Nephron progenitor cell (in vitro differentiated cells): ENCODE measurements at regions not wholly inside any gene's neighbourhood (a gene's known extent, or its start where the extent isn't known, plus 50 kb on each side); places are given as distances from the start of the nearest gene placed in this dataset.
A peak's percentile ranks its signal among the peaks of the same experiment; 100 is the strongest.

ENCODE experiments used
- DNase-seq: peaks from one replicate; pipeline ENCODE4 v3.0.0; 2021
- H3K27ac Mint-ChIP-seq: 2 replicates; pipeline ENCODE4 v1.8.0; 2021; ENCODE audit warnings: mild to moderate bottlenecking, moderate library complexity, mixed read lengths
- H3K27me3 Mint-ChIP-seq: 2 replicates; pipeline ENCODE4 v1.8.0; 2021; ENCODE audit warnings: mild to moderate bottlenecking, low read depth, mixed read lengths; ENCODE audit not compliant: poor library complexity
- H3K36me3 Mint-ChIP-seq: 2 replicates; pipeline ENCODE4 v1.8.0; 2021; ENCODE audit warnings: low read depth, mixed read lengths
- H3K4me1 Mint-ChIP-seq: 2 replicates; pipeline ENCODE4 v1.8.0; 2021; ENCODE audit warnings: mixed read lengths
- H3K4me3 Mint-ChIP-seq: 2 replicates; pipeline ENCODE4 v1.8.0; 2021; ENCODE audit warnings: mild to moderate bottlenecking, moderate library complexity, mixed read lengths
- H3K9me3 Mint-ChIP-seq: 2 replicates; pipeline ENCODE4 v1.8.0; 2021; ENCODE audit warnings: mild to moderate bottlenecking, moderate library complexity, mixed read lengths
- TF ChIP-seq, protein P1 (sequence below): fragments of 200-600 bp; sonication (generic); IDR thresholded peaks from 2 replicates; pipeline ENCODE4 v1.5.0; 2021; ENCODE audit warnings: antibody characterized with exemption

DNA sequence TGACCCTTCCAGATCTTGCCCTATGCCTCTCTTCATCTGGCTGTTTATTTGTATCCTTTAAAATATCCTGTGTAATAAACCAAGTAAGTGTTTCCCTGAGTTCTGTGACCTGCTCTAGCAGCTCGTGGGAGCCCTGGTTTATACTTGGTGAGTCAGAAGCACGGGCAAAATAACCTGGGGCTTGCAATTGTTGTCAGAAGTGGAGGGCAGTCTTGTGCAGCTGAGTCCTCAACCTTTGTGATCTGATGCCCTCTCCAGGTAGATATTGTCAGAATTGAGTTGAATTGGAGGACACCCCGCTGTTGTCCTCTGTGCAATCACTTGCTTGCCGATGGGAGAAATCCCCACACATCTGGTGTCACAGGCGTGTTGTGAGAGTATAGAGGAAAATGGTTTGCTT lies 62.5 kb upstream of the PRICKLE1 start:
- H3K4me3 Mint-ChIP-seq = no peak overlapping the region
- no peak overlapping the region for H3K27ac Mint-ChIP-seq
- H3K4me1 Mint-ChIP-seq = no peaks in the 10 kb centered on the region
- H3K27me3 Mint-ChIP-seq = no peaks in the 10 kb centered on the region
- TF ChIP-seq, protein P1, sequence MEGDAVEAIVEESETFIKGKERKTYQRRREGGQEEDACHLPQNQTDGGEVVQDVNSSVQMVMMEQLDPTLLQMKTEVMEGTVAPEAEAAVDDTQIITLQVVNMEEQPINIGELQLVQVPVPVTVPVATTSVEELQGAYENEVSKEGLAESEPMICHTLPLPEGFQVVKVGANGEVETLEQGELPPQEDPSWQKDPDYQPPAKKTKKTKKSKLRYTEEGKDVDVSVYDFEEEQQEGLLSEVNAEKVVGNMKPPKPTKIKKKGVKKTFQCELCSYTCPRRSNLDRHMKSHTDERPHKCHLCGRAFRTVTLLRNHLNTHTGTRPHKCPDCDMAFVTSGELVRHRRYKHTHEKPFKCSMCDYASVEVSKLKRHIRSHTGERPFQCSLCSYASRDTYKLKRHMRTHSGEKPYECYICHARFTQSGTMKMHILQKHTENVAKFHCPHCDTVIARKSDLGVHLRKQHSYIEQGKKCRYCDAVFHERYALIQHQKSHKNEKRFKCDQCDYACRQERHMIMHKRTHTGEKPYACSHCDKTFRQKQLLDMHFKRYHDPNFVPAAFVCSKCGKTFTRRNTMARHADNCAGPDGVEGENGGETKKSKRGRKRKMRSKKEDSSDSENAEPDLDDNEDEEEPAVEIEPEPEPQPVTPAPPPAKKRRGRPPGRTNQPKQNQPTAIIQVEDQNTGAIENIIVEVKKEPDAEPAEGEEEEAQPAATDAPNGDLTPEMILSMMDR = no peak
- peaks cover 33% of the 10 kb centered on the region for H3K9me3 Mint-ChIP-seq
- peaks cover 8% of the 10 kb centered on the region for H3K36me3 Mint-ChIP-seq
- DNase-seq = no peak

DNA sequence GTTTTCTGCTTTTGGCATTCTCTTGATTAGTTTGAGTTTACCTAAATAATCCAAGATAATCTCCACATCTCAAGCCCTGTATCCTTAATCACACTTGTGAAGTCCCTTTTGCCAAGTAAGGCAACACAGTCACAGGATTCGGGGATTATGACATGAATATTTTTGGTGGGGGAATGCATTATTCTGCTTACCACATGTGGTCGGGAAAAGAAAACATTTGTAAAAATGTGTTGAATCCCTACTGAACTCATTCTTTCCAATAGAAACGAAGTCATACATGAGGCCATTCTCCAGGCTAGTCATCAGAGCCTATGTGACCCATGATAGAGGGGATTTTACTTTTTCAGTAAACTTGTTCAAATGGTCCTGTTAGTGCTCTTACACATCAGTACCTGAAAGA lies 58.5 kb upstream of the PRICKLE1 start:
- H3K36me3 Mint-ChIP-seq = no peaks in the 10 kb centered on the region
- no peak overlapping the region for H3K4me3 Mint-ChIP-seq
- H3K27ac Mint-ChIP-seq = no peak overlapping the region
- peaks cover 13% of the 10 kb centered on the region for H3K9me3 Mint-ChIP-seq
- no peaks in the 10 kb centered on the region for H3K27me3 Mint-ChIP-seq
- no peaks in the 10 kb centered on the region for H3K4me1 Mint-ChIP-seq
- DNase-seq = no peak
- TF ChIP-seq, protein P1 = no peak

DNA sequence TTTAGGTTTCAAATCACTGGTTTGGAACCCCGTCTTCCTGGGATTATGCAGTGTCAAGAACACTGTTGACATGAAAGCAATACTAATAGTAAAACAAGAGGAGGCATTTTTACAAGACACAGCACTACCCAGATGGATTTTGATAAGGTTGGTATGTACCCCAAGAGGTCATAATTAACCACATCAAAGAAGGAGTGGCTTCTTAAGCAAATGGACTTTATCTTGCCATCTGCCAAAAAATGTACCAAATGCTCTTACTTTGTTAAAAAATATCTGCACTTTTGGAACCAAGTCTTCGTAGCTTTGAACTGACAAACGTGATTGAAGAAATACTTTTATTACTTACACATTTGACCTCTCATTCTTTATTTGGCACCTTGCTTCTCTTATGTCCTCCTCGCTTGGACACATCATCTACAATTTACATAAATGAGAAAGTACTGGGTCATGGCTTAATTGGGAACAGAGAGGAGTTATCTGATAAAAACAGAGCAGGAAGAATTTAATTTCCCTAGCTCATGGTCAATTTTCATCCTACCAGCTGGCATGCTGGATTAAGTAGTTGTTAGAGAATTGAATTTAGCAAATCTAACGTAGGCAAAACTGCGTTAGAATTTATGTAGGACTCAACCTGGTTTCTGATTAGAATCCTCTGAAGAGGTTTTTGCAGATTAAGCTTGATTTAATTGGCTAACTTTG lies 54.5 kb upstream of the PRICKLE1 start:
- H3K27ac Mint-ChIP-seq = no peak overlapping the region
- no peak for DNase-seq
- no peaks in the 10 kb centered on the region for H3K36me3 Mint-ChIP-seq
- TF ChIP-seq, protein P1 = no peak
- H3K4me3 Mint-ChIP-seq = no peak overlapping the region
- H3K27me3 Mint-ChIP-seq = no peaks in the 10 kb centered on the region
- H3K4me1 Mint-ChIP-seq = peaks cover 12% of the 10 kb centered on the region
- peaks cover 4% of the 10 kb centered on the region for H3K9me3 Mint-ChIP-seq

DNA sequence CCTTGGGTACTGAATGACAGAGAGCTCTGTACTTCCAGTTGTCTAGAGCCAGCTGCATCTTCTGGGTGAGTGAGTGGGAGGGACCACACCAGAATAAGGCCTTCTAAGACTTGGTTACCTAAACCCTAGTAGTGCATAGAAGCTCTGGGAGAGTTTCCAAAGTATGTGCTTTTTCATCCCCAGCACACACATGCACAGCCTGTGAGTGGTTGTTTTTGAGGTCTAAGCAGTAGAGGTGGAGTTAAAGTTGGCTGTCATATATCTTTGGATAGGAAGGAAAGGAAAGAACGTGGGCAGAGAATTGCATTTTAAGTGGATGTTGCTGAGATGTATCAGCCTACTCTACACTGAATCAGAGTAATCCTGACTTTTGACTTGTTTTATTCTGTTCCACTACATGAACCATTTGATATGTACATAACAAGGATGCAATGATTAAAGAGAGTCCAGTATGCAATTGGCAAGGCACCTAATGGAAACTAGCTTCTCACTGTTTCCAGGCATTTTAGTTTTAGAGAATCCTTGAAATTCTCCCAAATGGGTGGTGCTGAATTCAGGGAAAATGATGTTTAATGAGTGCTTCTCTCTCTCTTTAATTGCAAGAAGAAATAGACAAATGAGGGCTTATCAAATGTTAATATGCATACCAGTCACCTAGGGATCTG lies 51.8 kb upstream of the PRICKLE1 start:
- no peak overlapping the region for H3K27ac Mint-ChIP-seq

DNA sequence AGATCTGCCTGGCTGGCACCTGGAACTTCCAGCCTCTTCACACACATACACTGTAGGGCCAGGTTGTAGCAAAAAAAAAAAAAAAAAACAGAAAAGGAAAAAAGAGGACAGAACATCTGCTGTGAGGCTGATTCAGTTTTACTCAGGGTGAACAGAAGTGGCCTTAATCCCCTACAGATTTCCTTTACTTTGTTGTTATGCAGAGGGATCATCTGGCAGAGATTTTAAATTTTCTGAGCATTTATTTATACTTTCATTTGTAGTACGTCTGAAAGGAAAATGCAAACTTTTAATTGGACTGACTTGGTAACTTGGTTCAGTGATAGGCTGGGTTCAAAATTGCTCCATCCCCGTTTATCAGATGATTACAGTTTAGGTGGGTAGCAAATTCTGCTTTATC lies 50.8 kb upstream of the PRICKLE1 start:
- DNase-seq = no peak
- Mint-ChIP-seq H3K4me3 (no peak overlapping the region), H3K36me3 (no peaks in the 10 kb centered on the region), H3K4me1 (peaks cover 23% of the 10 kb centered on the region), H3K9me3 (peaks cover 7% of the 10 kb centered on the region), H3K27ac (no peak overlapping the region), H3K27me3 (peaks cover 3% of the 10 kb centered on the region)
- TF ChIP-seq, protein P1 = no peak

More for the DNA sequence above, 51.8 kb upstream of the PRICKLE1 start:
- Mint-ChIP-seq H3K4me3 (no peak overlapping the region), H3K9me3 (peaks cover 7% of the 10 kb centered on the region), H3K4me1 (peaks cover 23% of the 10 kb centered on the region), H3K36me3 (no peaks in the 10 kb centered on the region), H3K27me3 (peaks cover 2% of the 10 kb centered on the region)
- TF ChIP-seq, protein P1 = no peak
- no peak for DNase-seq

DNA sequence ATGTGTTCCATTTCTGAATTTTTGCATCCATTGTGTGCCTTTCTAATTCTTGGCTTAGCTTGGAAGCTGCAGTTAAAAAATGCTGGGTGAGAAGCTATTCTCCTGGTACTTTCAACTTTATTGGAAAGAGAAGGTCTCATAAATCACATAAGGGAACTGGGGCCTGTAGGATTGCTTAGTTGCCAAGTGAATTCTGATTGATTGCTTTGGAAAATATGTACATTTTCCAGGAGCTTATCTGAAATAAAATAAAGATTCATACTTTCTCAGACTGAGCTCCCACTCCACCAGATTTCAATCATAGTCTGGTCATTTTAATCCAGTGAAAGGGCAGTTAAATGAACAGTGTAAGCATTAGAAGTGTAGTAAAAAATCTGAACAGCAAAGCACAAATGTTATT lies 50.0 kb upstream of the PRICKLE1 start:
- H3K4me3 Mint-ChIP-seq = no peak overlapping the region
- H3K4me1 Mint-ChIP-seq = peaks cover 23% of the 10 kb centered on the region
- DNase-seq = no peak
- H3K27ac Mint-ChIP-seq = peak overlapping the region; percentile 70
- peaks cover 7% of the 10 kb centered on the region for H3K9me3 Mint-ChIP-seq
- no peaks in the 10 kb centered on the region for H3K36me3 Mint-ChIP-seq
- TF ChIP-seq, protein P1 = no peak
- peaks cover 3% of the 10 kb centered on the region for H3K27me3 Mint-ChIP-seq
